WTC11 (cell line): ENCODE measurements at regions not wholly inside any gene's neighbourhood (a gene's known extent, or its start where the extent isn't known, plus 50 kb on each side); places are given as distances from the start of the nearest gene placed in this dataset.

Experiments
- ARID4B ChIP-seq: sonication (generic); formaldehyde crosslinking; IDR thresholded peaks from 2 replicates; pipeline ENCODE4 v1.8.0; 2023; ENCODE audit warnings: missing genetic modification reagents, mild to moderate bottlenecking, borderline replicate concordance
- CBFB ChIP-seq: sonication (generic); formaldehyde crosslinking; IDR thresholded peaks from 2 replicates; pipeline ENCODE4 v1.8.1; 2022; ENCODE audit warnings: mild to moderate bottlenecking, low read depth, missing genetic modification reagents
- CTCF ChIP-seq: fragments of 200-600 bp; IDR thresholded peaks from 2 replicates; pipeline ENCODE4 v1.8.0; 2022; ENCODE audit warnings: antibody characterized with exemption
- E2F4 ChIP-seq: sonication (generic); formaldehyde crosslinking; IDR thresholded peaks from 2 replicates; pipeline ENCODE4 v1.8.1; 2022; ENCODE audit warnings: low read depth, mild to moderate bottlenecking, moderate library complexity, missing genetic modification reagents, borderline replicate concordance
- ESRRA ChIP-seq: sonication (generic); formaldehyde crosslinking; IDR thresholded peaks from 2 replicates; pipeline ENCODE4 v1.8.1; 2022; ENCODE audit warnings: mild to moderate bottlenecking, missing genetic modification reagents, borderline replicate concordance
- FOXJ3 ChIP-seq: sonication (generic); formaldehyde crosslinking; IDR thresholded peaks from 2 replicates; pipeline ENCODE4 v1.9.0; 2021; ENCODE audit warnings: missing genetic modification reagents, mild to moderate bottlenecking, borderline replicate concordance
- GTF2I ChIP-seq: fragments of 250-450 bp; sonication (Bioruptor Pico); conservative IDR thresholded peaks from 2 replicates; pipeline ENCODE4 v1.4.0; 2021; ENCODE audit warnings: mild to moderate bottlenecking
- HMGXB4 ChIP-seq: sonication (generic); formaldehyde crosslinking; IDR thresholded peaks from 2 replicates; pipeline ENCODE4 v1.8.1; 2023; ENCODE audit warnings: mild to moderate bottlenecking, moderate library complexity, missing genetic modification reagents
- IRF1 ChIP-seq: sonication (generic); formaldehyde crosslinking; IDR thresholded peaks from 2 replicates; pipeline ENCODE4 v1.8.0; 2023; ENCODE audit warnings: missing genetic modification reagents
- MAX ChIP-seq: sonication (generic); formaldehyde crosslinking; IDR thresholded peaks from 2 replicates; pipeline ENCODE4 v1.8.0; 2022; ENCODE audit warnings: mild to moderate bottlenecking, missing genetic modification reagents
- MLX ChIP-seq: sonication (generic); formaldehyde crosslinking; IDR thresholded peaks from 2 replicates; pipeline ENCODE4 v1.8.1; 2023; ENCODE audit warnings: mild to moderate bottlenecking, missing genetic modification reagents, moderate library complexity
- NFYB ChIP-seq: sonication (generic); formaldehyde crosslinking; conservative IDR thresholded peaks from 2 replicates; pipeline ENCODE4 v1.8.0; 2022; ENCODE audit warnings: low read depth, missing genetic modification reagents
- USF2 ChIP-seq: sonication (generic); formaldehyde crosslinking; IDR thresholded peaks from 2 replicates; pipeline ENCODE4 v1.8.1; 2023; ENCODE audit warnings: mild to moderate bottlenecking, missing genetic modification reagents, moderate library complexity
- ZNF232 ChIP-seq: sonication (generic); formaldehyde crosslinking; IDR thresholded peaks from 2 replicates; pipeline ENCODE4 v1.8.0; 2022; ENCODE audit warnings: mild to moderate bottlenecking, missing genetic modification reagents

- TF ChIP-seq MAX (CRISPR knock-in tag) (no peak), HMGXB4 (CRISPR knock-in tag) (no peak), FOXJ3 (no peak), CTCF (no peak), E2F4 (CRISPR knock-in tag) (no peak), MLX (CRISPR knock-in tag) (no peak), ESRRA (no peak), CBFB (CRISPR knock-in tag) (no peak), USF2 (CRISPR knock-in tag) (no peak), GTF2I (CRISPR knock-in tag) (no peak), IRF1 (no peak), ZNF232 (no peak), NFYB (no peak), ARID4B (no peak)
Measured at GRCh38 chr7:41385996-41386395, 316.9 kb downstream of the INHBA start.
